Thoracic aorta (tissue), 2 donors: ENCODE measurements at regions not wholly inside any gene's neighbourhood (a gene's known extent, or its start where the extent isn't known, plus 50 kb on each side); places are given as distances from the start of the nearest gene placed in this dataset.

Experiments
- ATAC-seq: fragments of 150-250 bp; one replicate; pipeline ENCODE4 v1.8.0; 2017; ENCODE audit warnings: low read depth; ENCODE audit not compliant: insufficient number of reproducible peaks, low FRiP score
- DNase-seq: peaks from one replicate; pipeline ENCODE4 v3.0.0-alpha.2; 2020; ENCODE audit warnings: low spot score
- H3K27ac ChIP-seq, 2 donors: fragments of 200-600 bp; sonication (generic); 1 replicate in 1 of 2; 2 replicates in 1 of 2; pipeline ENCODE4 v1.5.1; 2016; ENCODE audit warnings: mild to moderate bottlenecking in 2 of 2, moderate library complexity in 2 of 2
- H3K27me3 ChIP-seq: fragments of 200-600 bp; sonication (generic); replicated peaks from 2 replicates; pipeline ENCODE4 v1.6.0; 2016; ENCODE audit warnings: mild to moderate bottlenecking; ENCODE audit not compliant: insufficient read depth
- H3K36me3 ChIP-seq: fragments of 200-600 bp; sonication (generic); one replicate; pipeline ENCODE4 v1.5.1; 2016
- H3K4me1 ChIP-seq, 2 donors: fragments of 200-600 bp; sonication (generic); 1 replicate in 1 of 2; 2 replicates in 1 of 2; pipeline versions ENCODE4 v1.5.1 to v1.6.0; 2016; ENCODE audit warnings: low read depth in 2 of 2, mild to moderate bottlenecking in 1 of 2; ENCODE audit not compliant: control insufficient read depth in 1 of 2
- H3K4me3 ChIP-seq: fragments of 200-600 bp; sonication (generic); 2 replicates; pipeline ENCODE4 v1.5.1; 2016; ENCODE audit warnings: mild to moderate bottlenecking
- H3K9me3 ChIP-seq: fragments of 200-600 bp; sonication (generic); 2 replicates; pipeline ENCODE4 v1.5.1; 2016
- CTCF ChIP-seq: fragments of 200-600 bp; sonication (generic); IDR thresholded peaks from one replicate; pipeline ENCODE4 v1.5.1; 2019; ENCODE audit warnings: antibody characterized with exemption

- H3K27ac ChIP-seq, result no peak overlapping the region
- no peak for TF ChIP-seq CTCF
Observed at GRCh38 chr18:2089396-2089795, 481.9 kb downstream of the METTL4 start.

GRCh38 chr18:2091937-2092336, 479.4 kb downstream of the METTL4 start:
- Histone ChIP-seq H3K27ac (no peak overlapping the region), H3K36me3 (no peaks in the 10 kb centered on the region), H3K4me3 (no peak overlapping the region), H3K4me1 (no peaks in the 10 kb centered on the region), H3K9me3 (no peaks in the 10 kb centered on the region), H3K27me3 (no peaks in the 10 kb centered on the region)
- ATAC-seq, result no peak
- no peak for DNase-seq
- no peak for TF ChIP-seq CTCF

More at GRCh38 chr18:2089396-2089795, 481.9 kb downstream of the METTL4 start:
- no peak for ATAC-seq
- Histone ChIP-seq H3K4me1 (no peaks in the 10 kb centered on the region), H3K36me3 (no peaks in the 10 kb centered on the region), H3K9me3 (no peaks in the 10 kb centered on the region), H3K4me3 (no peak overlapping the region), H3K27me3 (no peaks in the 10 kb centered on the region)
- DNase-seq, result no peak

GRCh38 chr18:2096551-2096950, 474.8 kb downstream of the METTL4 start:
- no peak for DNase-seq
- no peak overlapping the region for H3K4me3 ChIP-seq
- H3K27me3 ChIP-seq, result no peaks in the 10 kb centered on the region
- no peaks in the 10 kb centered on the region for H3K36me3 ChIP-seq
- no peak for TF ChIP-seq CTCF
- ATAC-seq, result no peak
- no peak overlapping the region for H3K27ac ChIP-seq
- H3K9me3 ChIP-seq, result no peaks in the 10 kb centered on the region
- H3K4me1 ChIP-seq, result no peaks in the 10 kb centered on the region

GRCh38 chr18:2100694-2101213, 470.6 kb downstream of the METTL4 start:
- no peak for DNase-seq
- Histone ChIP-seq H3K9me3 (no peaks in the 10 kb centered on the region), H3K27me3 (no peaks in the 10 kb centered on the region), H3K4me3 (no peak overlapping the region), H3K27ac (no peak overlapping the region), H3K4me1 (no peaks in the 10 kb centered on the region), H3K36me3 (no peaks in the 10 kb centered on the region)
- ATAC-seq, result no peak
- no peak for TF ChIP-seq CTCF

- Histone ChIP-seq H3K9me3 (no peaks in the 10 kb centered on the region), H3K27me3 (no peaks in the 10 kb centered on the region), H3K4me3 (no peak overlapping the region), H3K4me1 (no peaks in the 10 kb centered on the region), H3K36me3 (no peaks in the 10 kb centered on the region), H3K27ac (no peak overlapping the region)
- no peak for ATAC-seq
- no peak for DNase-seq
- no peak for TF ChIP-seq CTCF
Observed at GRCh38 chr18:2102022-2102421, 469.3 kb downstream of the METTL4 start.
